Lower leg skin (tissue), 3 donors: ENCODE measurements at regions not wholly inside any gene's neighbourhood (a gene's known extent, or its start where the extent isn't known, plus 50 kb on each side); places are given as distances from the start of the nearest gene placed in this dataset.

ENCODE experiments used
- POLR2A ChIP-seq, 2 donors: fragments of 450-650 bp; IDR thresholded peaks; one replicate each; pipeline ENCODE4 v1.6.1; 2016 to 2017; ENCODE audit warnings: antibody characterized with exemption in 2 of 2, mild to moderate bottlenecking in 1 of 2, moderate library complexity in 1 of 2
- TF ChIP-seq, protein P1 (sequence below), 3 donors: fragments of 450-650 bp; IDR thresholded peaks; one replicate each; pipeline ENCODE4 v1.5.1; 2016; ENCODE audit warnings: antibody characterized with exemption in 3 of 3, mild to moderate bottlenecking in 3 of 3, moderate library complexity in 2 of 3

DNA sequence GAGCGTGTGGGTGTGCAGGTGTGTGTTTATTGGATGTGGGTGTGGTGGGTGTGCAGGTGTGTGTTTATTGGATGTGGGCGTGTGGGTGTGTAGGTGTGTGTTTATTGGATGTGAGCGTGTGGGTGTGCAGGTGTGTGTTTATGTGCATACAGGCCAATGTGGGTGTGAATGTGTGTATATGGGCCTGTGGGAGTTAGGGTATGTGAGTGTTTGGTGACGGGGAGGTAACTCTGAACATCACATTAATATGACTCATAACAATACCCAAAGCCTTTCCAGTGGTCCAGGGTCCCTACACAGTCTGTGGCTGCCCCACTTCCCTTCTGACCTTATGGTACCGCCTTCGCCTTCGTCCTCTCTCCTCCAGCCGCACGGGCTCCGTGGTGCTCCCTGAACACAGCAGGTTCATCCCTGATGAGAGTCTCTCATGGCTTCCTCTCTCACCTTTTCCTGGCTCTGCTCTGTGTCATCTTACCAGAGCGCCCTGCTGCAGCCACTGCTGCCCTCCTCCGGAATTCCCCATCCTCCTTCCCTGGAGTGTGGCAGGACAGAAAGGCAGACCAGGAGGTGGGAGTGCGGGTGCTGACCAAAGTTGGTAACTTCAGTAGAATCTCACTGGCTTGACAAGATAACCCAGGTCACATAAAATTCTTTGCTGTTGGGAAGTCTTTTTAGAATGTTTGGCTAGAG, 80.0 kb downstream of the SLC2A10 start:
- no peak for TF ChIP-seq POLR2A (IDR thresholded peaks at IDR 0.05)
- TF ChIP-seq, protein P1, sequence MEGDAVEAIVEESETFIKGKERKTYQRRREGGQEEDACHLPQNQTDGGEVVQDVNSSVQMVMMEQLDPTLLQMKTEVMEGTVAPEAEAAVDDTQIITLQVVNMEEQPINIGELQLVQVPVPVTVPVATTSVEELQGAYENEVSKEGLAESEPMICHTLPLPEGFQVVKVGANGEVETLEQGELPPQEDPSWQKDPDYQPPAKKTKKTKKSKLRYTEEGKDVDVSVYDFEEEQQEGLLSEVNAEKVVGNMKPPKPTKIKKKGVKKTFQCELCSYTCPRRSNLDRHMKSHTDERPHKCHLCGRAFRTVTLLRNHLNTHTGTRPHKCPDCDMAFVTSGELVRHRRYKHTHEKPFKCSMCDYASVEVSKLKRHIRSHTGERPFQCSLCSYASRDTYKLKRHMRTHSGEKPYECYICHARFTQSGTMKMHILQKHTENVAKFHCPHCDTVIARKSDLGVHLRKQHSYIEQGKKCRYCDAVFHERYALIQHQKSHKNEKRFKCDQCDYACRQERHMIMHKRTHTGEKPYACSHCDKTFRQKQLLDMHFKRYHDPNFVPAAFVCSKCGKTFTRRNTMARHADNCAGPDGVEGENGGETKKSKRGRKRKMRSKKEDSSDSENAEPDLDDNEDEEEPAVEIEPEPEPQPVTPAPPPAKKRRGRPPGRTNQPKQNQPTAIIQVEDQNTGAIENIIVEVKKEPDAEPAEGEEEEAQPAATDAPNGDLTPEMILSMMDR (IDR thresholded peaks at IDR 0.05), result no peak
